HuH-7.5 (cell line): ENCODE measurements at regions not wholly inside any gene's neighbourhood (a gene's known extent, or its start where the extent isn't known, plus 50 kb on each side); places are given as distances from the start of the nearest gene placed in this dataset.
"Not testable (repeated sequence)": the region's sequence is repeated elsewhere in the genome, so short reads cannot be mapped to it uniquely, and the experiment has no call there.

ENCODE experiments used
- DNase-seq: peaks from one replicate; pipeline ENCODE4 v3.0.0; 2011; ENCODE audit warnings: low spot score

DNA sequence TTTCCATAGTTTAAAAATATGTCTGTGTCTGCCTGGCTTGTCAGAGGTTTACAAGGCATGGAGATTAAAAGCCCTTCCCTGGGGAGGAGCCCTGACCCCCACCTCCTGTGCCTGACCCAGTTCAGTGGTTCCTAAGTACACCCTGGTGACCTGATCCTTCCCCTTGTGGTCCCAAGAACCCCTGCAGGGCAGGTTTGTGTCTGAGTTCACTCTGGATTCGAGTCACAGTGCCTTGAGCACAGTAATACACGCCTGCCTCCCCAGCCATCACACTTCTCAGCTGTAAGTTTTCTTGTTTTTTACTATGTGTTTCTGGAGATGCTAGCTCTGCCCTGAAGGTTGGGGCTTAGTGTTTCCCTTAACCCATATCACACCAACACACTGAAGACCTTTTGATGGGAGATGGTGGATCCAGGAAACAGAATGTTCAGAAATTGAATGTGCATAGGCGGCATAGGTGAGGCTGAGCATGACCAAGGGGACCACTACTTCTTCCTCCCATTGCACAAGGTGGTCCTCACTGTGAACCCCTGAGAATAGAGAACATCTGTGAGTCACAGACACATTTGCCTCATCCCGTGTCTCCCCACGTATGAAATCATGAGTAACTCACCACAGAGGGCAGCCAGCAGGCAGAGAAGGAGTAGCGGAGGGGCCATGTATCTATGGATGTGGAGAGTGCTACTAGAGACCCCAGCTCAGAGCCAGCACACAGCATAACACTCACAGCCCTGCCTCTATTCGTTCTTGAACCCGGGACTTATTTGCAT, 962.9 kb downstream of the TMEM121 start:
- DNase-seq: no peak

DNA sequence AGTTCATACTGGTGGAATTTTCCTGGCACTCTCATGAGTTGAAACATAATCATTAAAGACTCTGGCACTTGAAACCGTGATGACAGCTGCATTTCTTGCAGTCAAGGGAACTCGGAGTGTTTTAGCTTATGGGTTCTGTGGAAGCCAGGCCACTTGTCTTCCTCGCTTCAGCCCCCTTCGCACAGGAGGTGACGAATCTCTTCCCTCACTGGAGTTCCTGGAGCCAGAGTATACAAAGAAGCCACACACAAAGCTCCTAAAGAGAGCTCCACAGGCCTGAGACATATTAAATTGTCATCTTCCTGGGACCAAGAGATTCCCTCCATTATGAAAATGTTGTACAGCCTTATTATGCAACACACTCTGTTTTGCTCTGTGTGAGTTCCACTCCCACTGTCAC, 964.1 kb downstream of the TMEM121 start:
- DNase-seq: no peak

DNA sequence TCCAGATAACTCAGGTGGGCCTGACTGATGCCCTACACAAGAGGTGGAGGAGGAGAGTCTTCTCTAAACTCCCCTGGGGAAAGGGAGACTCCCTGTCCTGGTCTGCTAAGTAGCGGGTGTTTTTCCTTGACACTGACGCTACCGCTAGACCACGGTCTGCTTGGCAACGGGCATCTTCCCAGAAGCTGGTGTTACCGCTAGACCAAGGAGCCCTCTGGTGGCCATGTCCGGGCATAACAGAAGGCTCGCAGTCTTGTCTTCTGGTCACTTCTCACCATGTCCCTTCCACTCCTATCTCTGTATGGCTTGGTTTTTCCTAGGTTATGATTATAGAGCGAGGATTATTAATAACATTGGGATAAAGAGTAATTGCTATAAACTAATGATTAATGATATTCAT, 965.5 kb downstream of the TMEM121 start:
- DNase-seq: no peak

DNA sequence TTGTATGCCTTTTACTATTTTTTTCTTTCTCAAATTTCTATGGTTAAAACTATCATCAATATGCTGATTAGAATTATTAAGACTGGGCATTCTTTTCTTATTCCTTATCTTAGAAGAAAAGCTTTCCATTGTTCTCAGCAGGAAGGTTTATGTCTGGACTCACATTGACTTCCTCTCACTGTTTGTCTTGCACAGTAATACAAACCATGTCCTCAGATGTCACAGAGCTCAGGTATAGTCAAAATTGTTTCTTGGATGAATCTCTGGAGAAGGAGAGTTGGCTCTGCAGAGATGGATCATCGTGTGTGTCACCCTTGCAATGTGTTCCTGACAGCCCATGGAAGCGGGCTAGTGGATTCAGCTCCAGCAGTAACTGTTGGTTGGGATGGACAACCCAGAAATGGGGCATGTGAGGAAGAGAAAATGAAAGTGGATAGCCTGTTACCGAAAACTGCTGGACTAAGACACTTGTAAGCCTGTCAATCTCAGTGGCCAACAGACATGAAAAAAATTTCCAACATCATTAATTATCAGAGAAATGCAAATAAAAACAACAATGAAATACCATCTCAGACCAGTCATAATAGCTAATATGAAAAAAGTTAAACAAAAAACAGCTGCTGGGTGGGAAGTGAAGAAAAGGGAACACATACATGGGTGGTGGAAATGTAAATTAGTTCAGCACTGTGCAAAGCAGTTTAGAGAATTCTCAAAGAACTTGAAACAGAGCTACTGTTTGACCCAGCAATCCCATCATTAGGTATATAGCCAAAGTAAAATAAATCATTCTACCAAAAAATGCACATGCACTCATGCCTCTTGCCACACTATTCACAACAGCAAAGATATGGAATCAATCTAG, 967.8 kb downstream of the TMEM121 start:
- DNase-seq: no peak

DNA sequence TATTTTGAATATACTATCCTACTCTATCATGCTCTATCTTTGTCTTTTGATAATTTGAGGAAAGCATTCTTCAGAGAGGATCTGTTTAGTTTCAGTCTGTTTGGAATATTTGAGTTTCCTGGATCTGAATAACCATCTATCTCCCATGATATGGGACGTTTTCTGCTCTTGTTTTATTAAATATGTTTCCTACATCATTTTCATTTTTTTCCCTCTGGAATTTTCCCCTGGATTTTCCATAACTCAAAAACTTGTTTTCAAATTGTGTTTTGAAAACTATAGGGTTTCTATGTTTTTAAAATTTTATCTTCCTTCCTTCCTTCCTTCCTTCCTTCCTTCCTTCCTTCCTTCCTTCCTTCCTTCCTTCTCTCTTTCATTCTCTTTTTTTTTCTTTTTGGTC, 974.2 kb downstream of the TMEM121 start:
- DNase-seq: no peak

DNA sequence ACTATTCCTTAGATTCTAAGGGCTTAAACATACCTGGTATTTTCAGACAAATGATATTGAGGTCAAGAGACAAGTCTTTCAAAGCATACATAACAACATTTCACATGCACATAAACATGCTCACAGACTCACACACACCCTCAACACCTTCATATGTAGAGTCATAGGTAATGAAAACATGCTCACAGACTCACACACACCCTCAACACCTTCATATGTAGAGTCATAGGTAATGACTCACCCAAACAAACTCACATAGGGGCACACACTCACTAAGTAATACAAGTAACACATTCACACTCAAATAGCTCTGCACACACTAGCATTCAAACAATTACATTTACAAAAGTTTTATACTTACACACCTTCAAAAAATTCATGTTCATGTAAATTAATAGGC, 975.5 kb downstream of the TMEM121 start:
- no peak for DNase-seq

DNA sequence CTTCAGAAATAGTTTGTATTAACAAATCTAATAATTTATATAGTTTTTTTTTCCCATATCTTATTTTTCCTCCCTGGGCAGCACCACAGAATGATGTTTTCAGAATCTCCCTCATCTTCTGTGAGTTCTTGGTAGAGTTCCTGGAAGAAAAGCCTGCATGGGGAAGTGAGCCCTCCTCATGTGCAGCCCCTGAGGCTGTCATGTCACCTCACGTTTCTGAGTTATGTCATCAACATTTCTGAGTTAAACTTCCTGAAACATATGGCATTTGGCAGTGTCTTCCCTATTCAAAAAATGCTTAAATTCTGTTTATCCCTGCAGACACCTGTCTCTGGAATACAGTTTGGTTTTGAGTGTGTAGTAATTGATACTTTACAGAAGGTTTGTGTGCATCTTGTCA, 979.0 kb downstream of the TMEM121 start:
- no peak for DNase-seq

DNA sequence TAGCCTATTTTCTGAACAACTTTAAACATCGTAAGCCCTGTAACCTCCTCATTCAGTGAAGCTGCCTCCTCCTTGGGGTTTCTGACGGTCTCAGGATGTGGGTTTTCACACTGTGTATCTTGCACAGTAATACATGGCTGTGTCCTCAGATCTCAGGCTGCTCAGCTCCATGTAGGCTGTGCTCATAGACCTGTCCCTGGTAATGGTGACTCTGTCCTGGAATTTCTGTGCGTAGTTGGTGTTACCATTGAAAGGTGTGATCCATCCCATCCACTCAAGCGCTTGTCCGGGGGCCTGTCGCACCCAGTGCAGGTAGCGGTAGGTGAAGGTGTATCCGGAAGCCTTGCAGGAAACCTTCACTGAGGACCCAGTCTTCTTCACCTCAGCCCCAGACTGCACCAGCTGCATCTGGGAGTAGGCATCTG, 980.5 kb downstream of the TMEM121 start:
- no peak for DNase-seq

DNA sequence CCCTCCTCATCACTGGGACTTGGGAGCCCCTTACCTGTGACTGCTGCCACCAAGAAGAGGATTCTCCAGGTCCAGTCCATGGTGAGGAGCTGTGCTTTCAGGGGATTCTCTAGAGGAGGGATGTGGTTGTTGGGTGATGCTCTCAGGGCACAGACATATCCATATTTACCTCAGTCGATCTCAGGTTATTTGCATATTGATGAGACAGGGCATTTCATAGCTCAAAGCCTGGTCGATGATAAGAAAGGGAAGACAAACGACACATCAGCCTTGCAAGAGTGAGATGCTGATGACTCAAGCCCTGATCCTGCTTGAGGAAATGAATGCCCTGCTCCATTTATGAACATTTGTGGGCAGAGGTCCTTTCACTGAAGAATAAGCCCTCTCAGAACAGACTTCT, 981.0 kb downstream of the TMEM121 start:
- no peak for DNase-seq

DNA sequence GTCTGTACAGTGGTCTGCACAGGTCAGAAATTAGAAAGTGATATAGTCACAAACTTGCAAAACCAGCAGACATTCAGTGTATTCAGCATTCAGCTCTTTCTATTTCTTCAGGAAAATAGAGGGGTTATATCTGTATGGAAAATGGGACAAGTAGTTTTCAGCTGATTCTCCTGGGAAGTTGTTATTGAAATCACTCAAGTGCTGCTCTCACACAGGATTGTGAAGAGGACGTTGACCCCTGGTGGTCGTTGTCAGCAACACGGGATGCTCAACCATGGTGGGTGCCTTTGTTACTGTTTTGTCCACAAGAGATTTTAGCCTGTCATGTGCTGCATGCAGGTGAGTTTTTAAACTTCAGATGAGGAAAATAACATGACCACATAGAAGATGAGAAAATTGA, 981.8 kb downstream of the TMEM121 start:
- DNase-seq: no peak

DNA sequence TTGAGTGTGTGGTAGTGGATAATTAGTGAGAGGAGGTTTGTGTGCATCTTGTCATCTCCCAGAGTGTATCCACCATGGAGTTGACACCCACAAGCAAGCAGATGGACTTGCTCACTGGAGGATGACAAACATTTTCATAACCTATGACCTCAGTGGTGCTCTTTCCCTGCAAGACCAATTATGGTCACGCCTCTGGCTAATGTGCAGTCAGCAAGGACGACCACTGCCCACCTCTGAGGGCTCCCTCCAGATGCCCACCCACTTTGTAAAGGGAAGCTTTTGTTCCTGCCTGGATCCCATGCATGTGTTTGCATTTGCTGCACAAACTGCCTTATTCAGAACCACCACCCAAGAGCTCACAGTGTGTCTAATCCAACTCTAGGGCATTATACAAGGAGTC, 982.8 kb downstream of the TMEM121 start:
- no peak for DNase-seq

DNA sequence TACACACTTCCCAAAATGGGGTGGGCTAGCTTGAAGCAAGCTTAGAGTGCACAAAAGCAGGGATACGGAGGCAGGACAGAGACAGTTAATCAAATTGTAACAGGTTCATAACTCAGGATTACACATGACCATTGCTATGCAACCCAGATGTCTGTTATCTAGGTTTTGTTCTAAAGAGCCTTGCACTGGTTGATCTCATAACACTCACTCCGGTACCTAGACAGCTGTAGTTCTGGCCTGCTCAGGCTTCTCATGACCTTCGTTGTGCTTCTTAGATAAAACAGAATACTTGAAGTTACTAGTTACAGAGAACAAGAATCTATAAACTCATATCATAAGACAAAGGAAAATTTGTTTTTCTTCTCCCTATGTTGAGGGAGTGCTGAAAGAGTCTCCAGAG, 983.4 kb downstream of the TMEM121 start:
- DNase-seq: no peak

DNA sequence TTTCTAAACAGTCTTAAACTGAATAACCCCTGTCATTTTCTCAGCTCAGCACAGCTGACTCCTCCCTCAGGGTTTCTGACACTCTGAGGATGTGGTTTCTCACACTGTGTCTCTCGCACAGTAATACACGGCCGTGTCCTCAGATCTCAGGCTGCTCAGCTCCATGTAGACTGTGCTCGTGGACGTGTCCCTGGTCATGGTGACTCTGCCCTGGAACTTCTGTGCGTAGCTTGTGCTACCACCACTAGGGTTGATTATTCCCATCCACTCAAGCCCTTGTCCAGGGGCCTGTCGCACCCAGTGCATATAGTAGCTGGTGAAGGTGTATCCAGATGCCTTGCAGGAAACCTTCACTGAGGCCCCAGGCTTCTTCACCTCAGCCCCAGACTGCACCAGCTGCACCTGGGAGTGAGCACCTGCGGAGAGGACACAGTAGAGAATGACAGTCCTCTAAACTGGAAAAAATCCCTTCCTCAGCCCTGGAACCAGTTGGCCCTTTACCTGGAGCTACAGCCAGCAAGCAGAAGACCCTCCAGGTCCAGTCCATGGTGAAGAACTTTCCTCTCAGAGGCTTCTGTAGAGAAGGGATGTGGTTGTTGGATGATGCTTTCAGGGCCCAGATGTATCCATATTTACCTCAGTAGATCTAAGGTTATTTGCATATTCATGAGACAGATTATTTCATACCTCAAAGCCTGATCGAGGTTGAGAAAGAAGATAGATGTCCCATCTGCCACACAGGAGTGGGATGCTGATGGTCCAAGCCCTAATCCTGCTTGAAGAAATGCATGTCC, 984.8 kb downstream of the TMEM121 start:
- no peak for DNase-seq

DNA sequence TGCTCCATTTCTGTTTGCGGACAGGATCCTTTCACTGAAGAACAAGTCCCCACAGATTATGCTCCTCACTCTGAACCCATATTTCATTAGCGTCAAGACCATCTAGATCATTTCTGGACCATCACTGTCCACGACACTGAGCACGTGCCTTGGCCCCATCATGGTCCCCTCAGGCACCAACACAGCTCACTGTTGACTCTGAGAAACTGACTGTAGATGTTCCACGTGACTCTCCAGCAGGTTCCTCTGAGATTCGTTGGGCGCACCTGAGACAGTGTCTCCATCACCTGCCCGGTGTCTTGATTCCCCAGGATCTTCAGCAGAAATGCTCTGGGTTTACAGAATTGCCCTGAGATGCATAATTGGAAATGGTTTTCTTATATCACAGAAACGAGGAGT, 985.4 kb downstream of the TMEM121 start:
- no peak for DNase-seq

DNA sequence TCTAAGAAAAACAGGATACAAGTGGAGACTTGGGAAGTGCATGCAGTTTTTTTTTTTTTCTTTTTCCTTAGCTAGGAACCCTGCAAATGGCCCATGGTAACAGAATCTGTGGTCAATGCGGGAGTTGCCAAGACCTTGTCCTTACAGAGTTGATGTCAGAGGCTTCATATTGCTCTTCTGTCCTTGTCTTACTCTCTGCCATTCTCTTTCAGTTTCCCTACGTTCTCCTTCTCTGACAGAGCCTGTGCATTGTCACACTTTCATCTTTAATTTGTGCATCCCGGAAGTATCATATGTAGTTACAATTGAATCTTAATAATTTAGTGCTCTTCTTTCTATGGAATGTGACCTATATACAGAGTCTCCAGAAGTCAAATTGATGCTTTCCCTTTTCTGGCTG, 986.9 kb downstream of the TMEM121 start:
- DNase-seq: no peak

DNA sequence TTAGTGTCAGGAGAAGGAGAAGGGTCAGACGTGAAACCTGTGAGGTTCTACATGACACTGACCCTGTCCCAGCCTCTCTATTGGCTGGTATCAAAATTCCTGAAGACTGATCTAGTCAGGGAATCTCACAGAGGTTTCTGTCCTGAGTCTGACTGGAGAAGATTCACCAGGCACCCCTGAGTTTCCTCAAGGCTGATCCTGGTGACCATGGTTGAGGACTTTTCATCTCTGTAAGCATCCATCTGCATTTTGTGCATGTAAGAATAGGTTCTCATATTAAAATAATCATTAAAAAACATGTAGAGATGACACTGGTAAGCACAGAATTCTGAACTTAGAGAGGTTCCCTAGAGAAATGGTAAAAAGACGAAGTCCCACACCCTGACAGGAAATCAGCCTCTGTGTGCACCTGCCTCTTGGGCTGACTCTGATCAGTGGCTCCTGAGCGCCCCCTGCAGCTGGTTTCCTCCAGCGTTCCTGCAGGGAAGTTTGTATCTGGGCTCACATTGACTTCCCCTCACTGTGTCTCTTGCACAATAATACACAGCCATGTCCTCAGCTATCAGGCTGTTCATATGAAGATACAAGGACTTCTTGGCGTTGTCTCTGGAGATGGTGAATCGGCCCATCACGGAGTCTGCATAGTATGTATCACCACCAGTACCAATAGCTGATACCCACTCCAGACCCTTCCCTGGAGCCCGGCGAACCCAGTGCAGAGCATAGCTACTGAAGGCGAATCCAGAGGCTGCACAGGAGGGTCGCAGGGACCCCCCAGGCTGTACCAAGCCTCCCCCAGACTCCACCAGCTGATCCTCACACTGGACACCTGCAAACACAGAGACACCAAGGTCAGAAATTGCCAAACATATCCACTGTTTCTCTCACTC, 991.9 kb downstream of the TMEM121 start:
- DNase-seq: no peak

DNA sequence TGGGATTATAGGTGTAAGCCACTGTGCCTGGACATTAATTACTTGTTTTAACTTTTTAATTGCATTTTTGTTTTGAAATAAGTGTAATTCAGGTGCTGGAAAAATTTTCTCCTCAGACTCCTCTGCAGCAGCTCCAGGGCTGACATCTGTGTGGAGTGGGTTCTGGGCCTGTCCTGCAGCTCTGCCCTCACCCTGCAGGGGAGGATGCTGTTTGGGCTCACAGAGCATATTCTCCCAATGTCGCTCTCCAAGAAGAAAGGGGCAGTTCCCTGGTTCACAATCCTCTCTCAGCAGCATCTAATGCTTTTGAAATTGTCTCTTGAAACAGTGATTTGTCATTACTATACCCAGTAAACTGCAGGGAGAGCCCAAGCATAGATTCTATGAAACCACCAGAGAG, 995.7 kb downstream of the TMEM121 start:
- not testable (repeated sequence) for DNase-seq

DNA sequence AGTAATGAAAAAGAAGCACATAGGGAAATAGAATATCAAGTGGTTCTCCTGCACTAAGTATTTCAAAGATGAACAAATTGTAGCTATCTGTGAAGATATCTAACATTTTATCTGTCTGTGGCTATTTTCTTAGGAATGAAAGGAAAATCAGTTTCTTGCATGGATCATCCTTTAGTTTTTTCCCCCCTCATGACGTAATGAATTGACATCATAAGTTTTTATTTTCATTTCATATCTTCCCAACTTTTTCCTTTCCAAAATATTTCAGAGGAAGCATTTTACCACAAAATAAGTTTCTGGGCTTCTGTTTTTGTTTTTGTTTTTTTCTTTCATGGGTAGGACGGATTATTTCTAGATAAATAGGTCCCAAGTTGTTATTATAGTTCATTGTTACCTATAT, 996.6 kb downstream of the TMEM121 start:
- DNase-seq: no peak

DNA sequence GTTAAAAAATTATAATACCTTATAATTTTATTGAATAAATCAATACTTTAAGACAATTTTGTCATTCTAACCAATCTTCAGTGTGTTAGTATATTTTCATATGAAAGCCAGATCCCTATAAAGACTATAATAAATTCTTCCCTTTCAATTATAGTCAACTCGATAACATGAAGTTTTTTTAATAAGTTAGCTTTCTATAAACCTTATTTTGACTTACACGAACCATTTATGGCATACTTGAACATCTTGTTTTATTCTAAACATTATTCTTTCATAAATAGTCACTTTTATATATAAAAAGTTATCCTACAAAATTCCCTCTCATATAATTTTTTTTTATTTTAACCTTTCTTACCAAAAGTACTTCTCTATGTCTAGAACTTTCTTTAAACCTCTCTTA, 1002.3 kb downstream of the TMEM121 start:
- no peak for DNase-seq

DNA sequence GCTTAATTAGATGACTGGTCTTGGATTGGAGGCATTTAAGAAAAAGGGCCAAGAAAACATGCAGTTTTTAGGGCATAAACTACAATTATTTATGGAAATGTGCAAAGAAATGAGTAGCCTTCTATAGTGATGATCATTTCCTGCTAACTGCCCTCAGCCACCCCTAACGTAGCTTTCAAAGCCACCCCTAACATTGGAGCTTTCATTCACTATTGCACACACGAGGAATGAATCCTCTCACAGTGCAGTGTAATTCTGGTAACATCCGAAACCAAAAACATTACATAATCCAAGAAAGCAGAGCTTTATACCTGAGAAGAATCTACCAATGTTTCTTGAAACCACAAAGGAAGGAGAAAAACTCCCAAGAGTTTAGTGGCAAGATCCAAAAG, 1003.6 kb downstream of the TMEM121 start:
- no peak for DNase-seq

DNA sequence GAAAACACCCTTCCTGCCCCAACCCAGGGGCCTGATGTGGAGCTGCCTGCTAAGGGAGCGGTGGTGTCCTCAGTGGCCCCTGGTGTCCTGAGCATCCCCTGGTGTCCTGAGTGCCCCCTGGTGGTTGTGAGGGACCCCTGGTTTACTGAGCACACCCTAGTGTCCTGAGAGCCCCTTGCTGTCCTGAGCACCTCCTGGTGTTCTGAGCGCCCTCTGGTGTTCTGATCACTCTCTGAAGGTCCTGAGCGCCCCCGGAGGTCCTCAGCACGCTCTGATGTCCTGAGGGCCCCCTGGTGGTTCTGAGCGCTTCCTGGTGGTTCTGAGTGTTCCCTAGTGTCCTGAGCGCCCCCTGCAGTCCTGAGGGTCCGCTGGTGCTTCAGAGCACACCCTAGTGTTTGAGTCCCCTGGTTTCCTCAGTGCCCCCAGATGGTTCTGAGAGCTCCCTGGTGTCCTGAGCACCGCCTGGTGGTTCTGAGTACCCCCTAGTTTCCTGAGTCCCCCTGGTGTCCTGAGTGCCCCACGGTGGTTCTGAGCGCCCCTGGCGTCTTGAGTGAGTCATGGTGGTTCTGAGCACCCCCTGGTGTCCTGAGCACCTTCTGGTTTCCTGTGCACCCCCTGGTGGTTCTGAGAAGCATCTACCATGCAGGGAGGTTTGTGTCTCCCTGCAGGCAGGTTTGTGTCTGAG, 1004.2 kb downstream of the TMEM121 start:
- no peak for DNase-seq
